ENCODE measurements at regions not wholly inside any gene's neighbourhood (a gene's known extent, or its start where the extent isn't known, plus 50 kb on each side); places are given as distances from the start of the nearest gene placed in this dataset.

GRCh38 chr2:205937211-205937610, 148.8 kb downstream of the INO80D start:
- no peak overlapping the region for H3K27ac ChIP-seq
- H3K27me3 ChIP-seq (replicated peaks; ENCODE audit: insufficient read depth) = no peaks in the 10 kb centered on the region
- TF ChIP-seq CTCF (IDR thresholded peaks at IDR 0.05) = no peak
- H3K4me1 ChIP-seq (ENCODE audit: control insufficient read depth in 1 of 2, low read depth in 2 of 2) = no peaks in the 10 kb centered on the region
- DNase-seq (ENCODE audit: low spot score) (no peak), ATAC-seq (ENCODE audit: insufficient number of reproducible peaks, low FRiP score, low read depth) (no peak)
- no peak overlapping the region for H3K4me3 ChIP-seq
- no peaks in the 10 kb centered on the region for H3K9me3 ChIP-seq
- H3K36me3 ChIP-seq = no peaks in the 10 kb centered on the region

GRCh38 chr2:205936446-205936845, 149.5 kb downstream of the INO80D start:
- Histone ChIP-seq H3K4me3 (no peak overlapping the region), H3K4me1 (ENCODE audit: control insufficient read depth in 1 of 2, low read depth in 2 of 2) (no peaks in the 10 kb centered on the region), H3K27ac (no peak overlapping the region), H3K27me3 (replicated peaks; ENCODE audit: insufficient read depth) (no peaks in the 10 kb centered on the region), H3K36me3 (no peaks in the 10 kb centered on the region), H3K9me3 (no peaks in the 10 kb centered on the region)
- DNase-seq (ENCODE audit: low spot score) (no peak), ATAC-seq (ENCODE audit: insufficient number of reproducible peaks, low FRiP score, low read depth) (no peak)
- TF ChIP-seq CTCF (IDR thresholded peaks at IDR 0.05) = no peak

GRCh38 chr2:205934443-205934842, 151.5 kb downstream of the INO80D start:
- no peaks in the 10 kb centered on the region for H3K36me3 ChIP-seq
- no peaks in the 10 kb centered on the region for H3K4me1 ChIP-seq (ENCODE audit: control insufficient read depth in 1 of 2, low read depth in 2 of 2)
- no peak for TF ChIP-seq CTCF (IDR thresholded peaks at IDR 0.05)
- no peak for DNase-seq (ENCODE audit: low spot score)
- H3K4me3 ChIP-seq = no peak overlapping the region
- H3K27me3 ChIP-seq (replicated peaks; ENCODE audit: insufficient read depth) = no peaks in the 10 kb centered on the region
- no peak overlapping the region for H3K27ac ChIP-seq
- no peaks in the 10 kb centered on the region for H3K9me3 ChIP-seq
- ATAC-seq (ENCODE audit: insufficient number of reproducible peaks, low FRiP score, low read depth) = no peak

GRCh38 chr2:205932861-205933260, 153.1 kb downstream of the INO80D start:
- H3K4me1 ChIP-seq (ENCODE audit: control insufficient read depth in 1 of 2, low read depth in 2 of 2) = no peaks in the 10 kb centered on the region
- no peak for DNase-seq (ENCODE audit: low spot score)
- ATAC-seq (ENCODE audit: insufficient number of reproducible peaks, low FRiP score, low read depth) = no peak
- H3K4me3 ChIP-seq = no peak overlapping the region
- no peaks in the 10 kb centered on the region for H3K36me3 ChIP-seq
- H3K27me3 ChIP-seq (replicated peaks; ENCODE audit: insufficient read depth) = no peaks in the 10 kb centered on the region
- H3K27ac ChIP-seq = no peak overlapping the region
- TF ChIP-seq CTCF (IDR thresholded peaks at IDR 0.05) = no peak
- no peaks in the 10 kb centered on the region for H3K9me3 ChIP-seq

- H3K4me3 ChIP-seq = no peak overlapping the region
- H3K27me3 ChIP-seq (replicated peaks; ENCODE audit: insufficient read depth) = peaks cover 6% of the 10 kb centered on the region
- H3K4me1 ChIP-seq (ENCODE audit: control insufficient read depth in 1 of 2, low read depth in 2 of 2) = no peaks in the 10 kb centered on the region
- ATAC-seq (ENCODE audit: insufficient number of reproducible peaks, low FRiP score, low read depth) = no peak
- H3K9me3 ChIP-seq = no peaks in the 10 kb centered on the region
- no peaks in the 10 kb centered on the region for H3K36me3 ChIP-seq
- TF ChIP-seq CTCF (IDR thresholded peaks at IDR 0.05) = no peak
- no peak overlapping the region for H3K27ac ChIP-seq
- no peak for DNase-seq (ENCODE audit: low spot score)
Measured at GRCh38 chr2:205931388-205931787, 154.6 kb downstream of the INO80D start.

Measured in thoracic aorta (tissue), 2 donors.